GM12873 (cell line): ENCODE measurements at regions not wholly inside any gene's neighbourhood (a gene's known extent, or its start where the extent isn't known, plus 50 kb on each side); places are given as distances from the start of the nearest gene placed in this dataset.

Experiments used
- TF ChIP-seq, protein P1 (sequence below): IDR thresholded peaks from 2 replicates; pipeline ENCODE4 v1.5.1; 2012; ENCODE audit warnings: low read depth, mild to moderate bottlenecking, moderate library complexity, low read length, control low read depth; ENCODE audit not compliant: insufficient read depth; ENCODE audit errors: missing control alignments

DNA sequence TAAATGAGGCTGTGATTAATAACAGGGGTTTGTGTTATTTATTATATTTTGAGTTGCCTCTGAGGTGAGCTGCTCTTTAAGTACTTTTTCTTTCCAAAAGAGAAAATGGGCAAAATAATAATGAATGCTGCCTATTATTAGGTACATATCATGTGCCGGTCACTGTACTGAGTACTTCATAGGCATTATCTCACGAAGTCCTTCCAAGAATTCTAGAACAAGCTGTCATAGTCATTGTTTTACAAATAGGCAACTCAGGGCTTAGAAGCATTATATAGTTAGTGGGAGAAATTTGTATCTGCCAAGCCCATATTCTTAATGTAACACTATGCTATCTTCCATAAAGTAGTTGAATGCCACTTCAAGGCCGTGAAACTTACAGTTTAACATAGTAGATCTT is 628.7 kb downstream of the CCDC171 start:
- TF ChIP-seq, protein P1, sequence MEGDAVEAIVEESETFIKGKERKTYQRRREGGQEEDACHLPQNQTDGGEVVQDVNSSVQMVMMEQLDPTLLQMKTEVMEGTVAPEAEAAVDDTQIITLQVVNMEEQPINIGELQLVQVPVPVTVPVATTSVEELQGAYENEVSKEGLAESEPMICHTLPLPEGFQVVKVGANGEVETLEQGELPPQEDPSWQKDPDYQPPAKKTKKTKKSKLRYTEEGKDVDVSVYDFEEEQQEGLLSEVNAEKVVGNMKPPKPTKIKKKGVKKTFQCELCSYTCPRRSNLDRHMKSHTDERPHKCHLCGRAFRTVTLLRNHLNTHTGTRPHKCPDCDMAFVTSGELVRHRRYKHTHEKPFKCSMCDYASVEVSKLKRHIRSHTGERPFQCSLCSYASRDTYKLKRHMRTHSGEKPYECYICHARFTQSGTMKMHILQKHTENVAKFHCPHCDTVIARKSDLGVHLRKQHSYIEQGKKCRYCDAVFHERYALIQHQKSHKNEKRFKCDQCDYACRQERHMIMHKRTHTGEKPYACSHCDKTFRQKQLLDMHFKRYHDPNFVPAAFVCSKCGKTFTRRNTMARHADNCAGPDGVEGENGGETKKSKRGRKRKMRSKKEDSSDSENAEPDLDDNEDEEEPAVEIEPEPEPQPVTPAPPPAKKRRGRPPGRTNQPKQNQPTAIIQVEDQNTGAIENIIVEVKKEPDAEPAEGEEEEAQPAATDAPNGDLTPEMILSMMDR, result no peak

DNA sequence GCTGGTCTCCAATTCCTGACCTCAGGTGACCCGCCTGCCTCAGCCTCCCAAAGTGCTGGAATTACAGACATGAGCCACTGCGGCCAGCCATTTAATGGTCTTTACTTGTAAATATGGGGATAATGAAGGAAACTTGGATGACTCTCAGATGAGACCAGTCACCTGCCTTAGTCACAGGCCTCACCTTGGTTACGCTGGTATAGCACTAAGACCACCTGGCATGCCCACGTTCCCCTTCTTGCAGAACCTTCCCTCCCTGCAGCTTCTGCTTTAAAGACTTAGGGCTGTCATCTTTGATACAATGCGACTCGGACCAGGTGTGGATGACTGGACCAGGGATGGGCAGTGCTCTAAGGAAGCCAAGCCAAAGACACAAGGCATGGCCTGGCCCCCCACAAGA is 629.9 kb downstream of the CCDC171 start:
- TF ChIP-seq, protein P1, result no peak

GRCh38 chr9:16184964-16185646 is 632.3 kb downstream of the CCDC171 start:
- TF ChIP-seq, protein P1, result no peak

DNA sequence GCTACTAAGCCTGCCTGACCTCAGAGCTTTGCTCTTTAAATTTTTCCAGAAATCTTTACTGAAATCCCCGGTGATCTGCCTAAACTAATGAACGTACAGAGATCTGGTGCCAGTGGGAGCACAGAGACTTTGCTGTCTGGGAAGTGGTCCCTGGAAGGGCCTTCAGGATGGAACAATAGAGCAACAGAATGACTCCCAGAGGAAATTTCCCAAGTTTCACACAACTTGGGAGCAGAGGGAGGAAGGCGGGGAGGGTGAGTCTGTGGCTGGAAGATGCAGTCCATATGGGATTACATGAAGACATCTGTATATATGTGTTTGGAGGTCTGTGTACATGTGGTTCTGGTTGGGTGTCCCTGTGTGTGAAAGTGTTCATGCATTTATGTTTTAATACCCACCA is 638.3 kb downstream of the CCDC171 start:
- TF ChIP-seq, protein P1, result no peak

GRCh38 chr9:16191691-16192402 is 639.0 kb downstream of the CCDC171 start:
- TF ChIP-seq, protein P1, result peak; percentile 87

DNA sequence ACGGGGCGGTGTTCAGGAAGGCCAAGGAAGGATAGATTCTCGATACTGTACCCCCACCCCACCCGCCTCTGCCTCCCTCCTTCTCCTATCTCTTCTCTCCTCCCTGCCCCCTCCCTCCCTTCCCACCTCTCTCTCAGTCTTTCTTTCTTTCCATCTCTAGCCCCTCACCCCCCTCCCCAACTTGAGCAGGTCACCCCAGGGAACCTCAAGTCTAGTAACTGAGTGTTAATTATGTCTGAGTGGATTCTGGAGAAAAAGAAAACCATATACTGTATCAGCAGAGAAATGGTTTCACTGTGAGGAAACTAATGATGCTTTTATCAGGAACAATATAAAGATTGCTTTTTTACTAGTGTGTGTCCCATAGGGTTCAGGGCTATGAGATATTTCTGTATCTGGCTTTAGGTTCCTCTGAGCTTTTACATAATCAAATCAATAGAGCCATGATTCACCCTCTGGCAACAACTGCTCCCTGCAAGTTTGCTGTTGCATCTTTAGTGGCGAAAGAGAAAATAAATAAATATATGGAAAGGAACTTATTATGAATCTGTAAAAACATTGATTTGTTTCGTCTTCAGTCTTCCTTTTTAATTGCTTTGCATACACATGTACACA is 639.7 kb downstream of the CCDC171 start:
- TF ChIP-seq, protein P1, result no peak

DNA sequence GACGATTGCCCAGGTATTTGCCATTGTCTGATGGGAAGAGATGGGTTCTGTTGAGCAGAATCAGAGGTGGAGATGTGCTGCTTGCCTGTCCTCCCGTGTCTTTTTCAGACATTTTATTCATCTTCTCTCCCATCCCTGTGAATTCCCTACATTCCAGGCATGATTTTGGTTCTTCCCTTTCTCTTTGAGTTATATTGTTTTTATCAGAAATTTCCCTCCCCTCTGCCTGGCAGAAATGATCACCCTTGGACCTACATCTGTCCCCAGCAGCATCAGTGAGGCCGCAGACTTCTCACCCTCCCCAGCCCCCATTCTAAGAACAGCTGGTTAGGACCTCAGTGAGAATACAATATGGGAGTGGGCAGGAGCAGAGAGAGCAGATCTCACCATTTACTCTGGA is 640.2 kb downstream of the CCDC171 start:
- TF ChIP-seq, protein P1, result no peak
